ENCODE measurements at regions not wholly inside any gene's neighbourhood (a gene's known extent, or its start where the extent isn't known, plus 50 kb on each side); places are given as distances from the start of the nearest gene placed in this dataset.

DNA sequence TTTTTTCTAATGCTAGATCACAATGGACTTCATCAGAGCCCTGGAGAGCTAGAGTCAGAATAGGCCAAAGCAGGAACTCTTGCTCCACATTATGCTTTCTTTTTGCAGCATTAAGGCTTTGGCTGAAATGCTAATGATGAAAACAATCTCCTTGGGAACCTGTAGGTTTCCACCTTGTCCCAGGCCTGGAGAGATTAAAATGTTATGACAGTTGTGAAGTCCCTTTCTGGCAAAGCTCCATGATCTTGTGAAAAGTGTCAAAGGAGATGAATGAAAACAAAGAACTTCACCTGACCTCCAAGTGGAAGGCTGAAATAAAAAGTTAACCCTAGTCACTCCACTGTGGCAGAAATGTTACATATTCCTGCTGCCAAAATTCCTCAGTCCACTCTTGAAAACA, 64.0 kb upstream of the LRRC1 start:
- Mint-ChIP-seq H3K27me3 (ENCODE audit: low read depth in 3 of 3) (peaks cover 2 to 5% (median 3%) of the 10 kb centered on the region in 3 donors), H3K4me1 (peaks cover 26% of the 10 kb centered on the region), H3K36me3 (no peaks in the 10 kb centered on the region), H3K4me3 (no peak overlapping the region), H3K9me3 (no peaks in the 10 kb centered on the region), H3K27ac (no peak overlapping the region)
- Histone ChIP-seq H3K9me3 (replicated peaks in 1 of 2; ENCODE audit: control insufficient read depth in 1 of 2, insufficient read depth in 1 of 2, low read length in 2 of 2) (no peaks in the 10 kb centered on the region), H3K9ac (ENCODE audit: insufficient read depth, low read length, poor library complexity, severe bottlenecking) (no peak overlapping the region), H3K27me3 (ENCODE audit: control insufficient read depth in 2 of 2, insufficient read depth in 2 of 2, low read length in 2 of 2) (peaks cover 0 to 1% of the 10 kb centered on the region in 2 donors), H3K27ac (ENCODE audit: low read depth in 1 of 2, low read length in 2 of 2) (no peak overlapping the region), H3K36me3 (replicated peaks in 1 of 2; ENCODE audit: control insufficient read depth in 1 of 2, insufficient read depth in 2 of 2, low read length in 2 of 2) (no peaks in the 10 kb centered on the region), H3K4me3 (replicated peaks in 1 of 3; ENCODE audit: low read depth in 2 of 3, low read length in 3 of 3) (no peak overlapping the region), H2AFZ (ENCODE audit: insufficient read depth, low read depth, low read length, poor library complexity, severe bottlenecking) (no peak overlapping the region), H4K20me1 (ENCODE audit: insufficient read depth, low read length) (no peaks in the 10 kb centered on the region), H3K4me1 (ENCODE audit: control insufficient read depth in 1 of 2, insufficient read depth in 2 of 2, low read length in 2 of 2) (peaks cover 4 to 15% of the 10 kb centered on the region in 2 donors), H3K79me2 (ENCODE audit: insufficient read depth, low read length) (no peaks in the 10 kb centered on the region), H3K4me2 (replicated peaks; ENCODE audit: extremely low read depth, low read length, poor library complexity, severe bottlenecking) (no peak overlapping the region)
- DNase-seq, result no peak
- intact Hi-C loops (cut with micrococcal nuclease), result no loop called here
- TF ChIP-seq, protein P1, sequence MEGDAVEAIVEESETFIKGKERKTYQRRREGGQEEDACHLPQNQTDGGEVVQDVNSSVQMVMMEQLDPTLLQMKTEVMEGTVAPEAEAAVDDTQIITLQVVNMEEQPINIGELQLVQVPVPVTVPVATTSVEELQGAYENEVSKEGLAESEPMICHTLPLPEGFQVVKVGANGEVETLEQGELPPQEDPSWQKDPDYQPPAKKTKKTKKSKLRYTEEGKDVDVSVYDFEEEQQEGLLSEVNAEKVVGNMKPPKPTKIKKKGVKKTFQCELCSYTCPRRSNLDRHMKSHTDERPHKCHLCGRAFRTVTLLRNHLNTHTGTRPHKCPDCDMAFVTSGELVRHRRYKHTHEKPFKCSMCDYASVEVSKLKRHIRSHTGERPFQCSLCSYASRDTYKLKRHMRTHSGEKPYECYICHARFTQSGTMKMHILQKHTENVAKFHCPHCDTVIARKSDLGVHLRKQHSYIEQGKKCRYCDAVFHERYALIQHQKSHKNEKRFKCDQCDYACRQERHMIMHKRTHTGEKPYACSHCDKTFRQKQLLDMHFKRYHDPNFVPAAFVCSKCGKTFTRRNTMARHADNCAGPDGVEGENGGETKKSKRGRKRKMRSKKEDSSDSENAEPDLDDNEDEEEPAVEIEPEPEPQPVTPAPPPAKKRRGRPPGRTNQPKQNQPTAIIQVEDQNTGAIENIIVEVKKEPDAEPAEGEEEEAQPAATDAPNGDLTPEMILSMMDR (IDR thresholded peaks at IDR 0.05), result no peak

DNA sequence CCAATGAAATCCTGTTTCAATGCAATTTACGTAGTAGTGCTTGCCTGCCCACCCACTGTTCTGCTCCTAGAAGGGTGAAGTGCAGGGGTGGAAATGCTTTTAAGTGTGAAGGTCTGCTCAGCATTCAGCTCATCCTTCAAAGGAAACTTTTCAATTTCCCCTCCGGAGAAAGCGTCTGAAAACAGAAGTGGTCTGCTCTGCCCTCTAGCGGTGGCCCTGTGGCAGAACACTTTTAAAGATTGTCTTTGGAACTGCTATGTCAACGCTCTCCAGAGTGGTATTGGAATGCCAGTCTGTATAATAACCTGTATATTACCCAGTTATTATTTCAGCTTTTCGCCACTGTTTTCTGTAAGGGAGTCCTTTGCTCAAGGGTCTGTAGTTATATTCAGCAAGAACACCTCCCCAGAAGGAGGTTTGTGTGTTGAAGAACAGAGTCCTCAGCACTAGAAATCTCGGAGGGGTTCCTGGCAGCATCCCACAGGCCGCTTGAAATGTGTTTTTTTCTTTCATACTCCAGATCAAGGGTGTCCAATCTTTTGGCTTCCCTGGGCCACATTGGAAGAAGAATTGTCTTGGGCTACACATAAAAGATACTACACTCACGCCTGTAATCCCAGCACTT, 63.1 kb upstream of the KLHL31 start:
- Histone ChIP-seq H3K36me3 (replicated peaks in 1 of 2; ENCODE audit: control insufficient read depth in 1 of 2, insufficient read depth in 2 of 2, low read length in 2 of 2) (no peaks in the 10 kb centered on the region), H3K4me3 (replicated peaks in 1 of 3; ENCODE audit: low read depth in 2 of 3, low read length in 3 of 3) (peak overlapping the region in 1 of 3 experiments; percentile 36), H3K79me2 (ENCODE audit: insufficient read depth, low read length) (no peaks in the 10 kb centered on the region), H3K4me1 (ENCODE audit: control insufficient read depth in 1 of 2, insufficient read depth in 2 of 2, low read length in 2 of 2) (peaks cover 4 to 5% of the 10 kb centered on the region in 2 donors), H3K27ac (ENCODE audit: low read depth in 1 of 2, low read length in 2 of 2) (no peak overlapping the region), H3K9me3 (replicated peaks in 1 of 2; ENCODE audit: control insufficient read depth in 1 of 2, insufficient read depth in 1 of 2, low read length in 2 of 2) (no peaks in the 10 kb centered on the region), H3K27me3 (ENCODE audit: control insufficient read depth in 2 of 2, insufficient read depth in 2 of 2, low read length in 2 of 2) (no peaks in the 10 kb centered on the region), H3K4me2 (replicated peaks; ENCODE audit: extremely low read depth, low read length, poor library complexity, severe bottlenecking) (peak overlapping the region; percentile 59), H2AFZ (ENCODE audit: insufficient read depth, low read depth, low read length, poor library complexity, severe bottlenecking) (peak overlapping the region; percentile 60), H4K20me1 (ENCODE audit: insufficient read depth, low read length) (no peaks in the 10 kb centered on the region), H3K9ac (ENCODE audit: insufficient read depth, low read length, poor library complexity, severe bottlenecking) (no peak overlapping the region)
- Mint-ChIP-seq H3K4me3 (peak overlapping the region; percentile 56 to 64), H3K9me3 (no peaks in the 10 kb centered on the region), H3K4me1 (peaks cover 21% of the 10 kb centered on the region), H3K27ac (peak overlapping the region in 1 of 7 donors; percentile 19), H3K36me3 (no peaks in the 10 kb centered on the region), H3K27me3 (ENCODE audit: low read depth in 3 of 3) (peaks cover 3 to 9% (median 3%) of the 10 kb centered on the region in 3 donors)
- TF ChIP-seq, protein P1 (IDR thresholded peaks at IDR 0.05), result peak; percentile 94
- intact Hi-C loops (cut with micrococcal nuclease), result loop anchor here (5.0 to 10.0 kb wide), 2 partner anchors 236 to 554 kb away; no protein-coding TSS in a partner anchor
- peak; percentile 21 to 45 (median 45) for DNase-seq
- 79% methylated on average over 2 of the region's 9 CpGs for WGBS (ENCODE audit: insufficient coverage)
